ENCODE measurements at regions not wholly inside any gene's neighbourhood (a gene's known extent, or its start where the extent isn't known, plus 50 kb on each side); places are given as distances from the start of the nearest gene placed in this dataset.

DNA sequence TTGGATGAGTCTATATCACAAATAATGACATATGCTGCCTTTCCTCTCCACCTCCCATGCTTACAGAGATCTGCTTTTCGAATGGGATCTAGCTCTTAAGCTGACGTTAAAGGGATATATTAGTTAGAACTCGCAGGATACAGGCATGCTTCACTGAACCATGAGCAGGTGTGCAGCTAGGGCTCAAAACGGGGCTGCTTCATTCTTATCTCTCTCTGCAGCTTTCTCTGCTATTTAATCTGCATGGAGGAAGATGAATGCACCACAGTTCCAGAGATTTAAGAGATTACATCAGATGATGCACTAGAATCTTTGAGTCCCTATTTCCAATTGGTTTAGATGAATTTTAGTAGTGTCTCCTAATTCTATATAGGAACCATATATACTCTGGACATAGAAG is 327.0 kb downstream of the RAD51AP2 start:
- CTCF ChIA-PET, result no interaction called here

DNA sequence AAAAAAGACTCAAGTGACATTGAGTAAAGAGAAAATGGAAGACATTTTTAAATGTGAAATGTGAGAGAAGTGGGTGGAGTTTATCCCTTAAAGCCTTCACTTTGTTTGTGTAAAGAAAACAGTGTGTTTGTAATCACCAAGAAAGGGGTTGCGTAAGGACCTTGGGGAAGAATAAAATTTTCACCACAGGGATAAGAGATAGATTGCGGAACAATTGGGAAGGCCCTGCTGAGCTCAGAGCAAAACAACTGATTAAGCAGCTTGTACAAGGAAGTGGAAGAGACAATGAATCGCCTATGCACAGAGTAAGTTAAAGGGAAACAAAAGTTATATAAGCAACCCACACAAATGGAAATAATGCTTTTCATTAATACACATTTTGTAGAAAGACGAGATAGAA is 327.7 kb downstream of the RAD51AP2 start:
- ChIA-PET POLR2A (no interaction called here), CTCF (no interaction called here)
- no peaks in the 10 kb centered on the region for H3K9me3 ChIP-seq (ENCODE audit: control insufficient read depth, insufficient read depth, low read depth, low read length)
- no peak overlapping the region for H3K4me3 ChIP-seq (ENCODE audit: low read depth, low read length)
- no peak overlapping the region for H3K27ac ChIP-seq (ENCODE audit: extremely low read depth, low read depth, low read length)
- H3K4me1 ChIP-seq (ENCODE audit: control insufficient read depth, insufficient read depth, low read length), result no peaks in the 10 kb centered on the region
- H3K36me3 ChIP-seq (ENCODE audit: control insufficient read depth in 2 of 2, insufficient read depth in 1 of 2, low read length in 2 of 2), result no peaks in the 10 kb centered on the region
- no peak for TF ChIP-seq ZFHX2 (tag by site-specific recombination; conservative IDR thresholded peaks at IDR 0.05)
- TF ChIP-seq TCF7L2 (IDR thresholded peaks at IDR 0.05; ENCODE audit: borderline replicate concordance, low read depth, low read length), result no peak
- TF ChIP-seq ZNF830 (tag by site-specific recombination; IDR thresholded peaks at IDR 0.05; ENCODE audit: low read depth), result no peak
- TF ChIP-seq ZNF239 (tag by site-specific recombination; IDR thresholded peaks at IDR 0.05), result no peak
- no peak for TF ChIP-seq ZNF311 (tag by site-specific recombination; IDR thresholded peaks at IDR 0.05; ENCODE audit: borderline replicate concordance)
- TF ChIP-seq, protein P1, sequence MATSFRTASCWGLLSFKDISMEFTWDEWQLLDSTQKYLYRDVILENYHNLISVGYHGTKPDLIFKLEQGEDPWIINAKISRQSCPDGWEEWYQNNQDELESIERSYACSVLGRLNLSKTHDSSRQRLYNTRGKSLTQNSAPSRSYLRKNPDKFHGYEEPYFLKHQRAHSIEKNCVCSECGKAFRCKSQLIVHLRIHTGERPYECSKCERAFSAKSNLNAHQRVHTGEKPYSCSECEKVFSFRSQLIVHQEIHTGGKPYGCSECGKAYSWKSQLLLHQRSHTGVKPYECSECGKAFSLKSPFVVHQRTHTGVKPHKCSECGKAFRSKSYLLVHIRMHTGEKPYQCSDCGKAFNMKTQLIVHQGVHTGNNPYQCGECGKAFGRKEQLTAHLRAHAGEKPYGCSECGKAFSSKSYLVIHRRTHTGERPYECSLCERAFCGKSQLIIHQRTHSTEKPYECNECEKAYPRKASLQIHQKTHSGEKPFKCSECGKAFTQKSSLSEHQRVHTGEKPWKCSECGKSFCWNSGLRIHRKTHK (tag by site-specific recombination; IDR thresholded peaks at IDR 0.05), result no peak
- no peak for TF ChIP-seq ZNF2 (tag by site-specific recombination; IDR thresholded peaks at IDR 0.05)
- TF ChIP-seq ZNF184 (tag by site-specific recombination; IDR thresholded peaks at IDR 0.05), result no peak
- TF ChIP-seq ZNF292 (tag by site-specific recombination; IDR thresholded peaks at IDR 0.05; ENCODE audit: borderline replicate concordance, low read depth), result no peak
- TF ChIP-seq ZNF23 (tag by site-specific recombination; IDR thresholded peaks at IDR 0.05; ENCODE audit: borderline replicate concordance), result no peak
- TF ChIP-seq, protein P2, sequence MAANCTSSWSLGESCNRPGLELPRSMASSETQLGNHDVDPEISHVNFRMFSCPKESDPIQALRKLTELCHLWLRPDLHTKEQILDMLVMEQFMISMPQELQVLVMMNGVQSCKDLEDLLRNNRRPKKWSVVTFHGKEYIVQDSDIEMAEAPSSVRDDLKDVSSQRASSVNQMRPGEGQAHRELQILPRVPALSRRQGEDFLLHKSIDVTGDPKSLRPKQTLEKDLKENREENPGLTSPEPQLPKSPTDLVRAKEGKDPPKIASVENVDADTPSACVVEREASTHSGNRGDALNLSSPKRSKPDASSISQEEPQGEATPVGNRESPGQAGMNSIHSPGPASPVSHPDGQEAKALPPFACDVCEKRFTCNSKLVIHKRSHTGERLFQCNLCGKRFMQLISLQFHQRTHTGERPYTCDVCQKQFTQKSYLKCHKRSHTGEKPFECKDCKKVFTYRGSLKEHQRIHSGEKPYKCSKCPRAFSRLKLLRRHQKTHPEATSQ (tag by site-specific recombination; IDR thresholded peaks at IDR 0.05), result no peak
- no peak for TF ChIP-seq ZNF37A (tag by site-specific recombination; IDR thresholded peaks at IDR 0.05)
- TF ChIP-seq ZNF423 (tag by site-specific recombination; IDR thresholded peaks at IDR 0.05), result no peak
- no peak for TF ChIP-seq OVOL3 (tag by site-specific recombination; IDR thresholded peaks at IDR 0.05)

More for the DNA sequence above, 327.0 kb downstream of the RAD51AP2 start:
- no peak overlapping the region for H3K4me3 ChIP-seq (ENCODE audit: low read depth, low read length)
- no peaks in the 10 kb centered on the region for H3K9me3 ChIP-seq (ENCODE audit: control insufficient read depth, insufficient read depth, low read depth, low read length)
- no peaks in the 10 kb centered on the region for H3K4me1 ChIP-seq (ENCODE audit: control insufficient read depth, insufficient read depth, low read length)
- H3K36me3 ChIP-seq (ENCODE audit: control insufficient read depth in 2 of 2, insufficient read depth in 1 of 2, low read length in 2 of 2), result no peaks in the 10 kb centered on the region
- no peak overlapping the region for H3K27ac ChIP-seq (ENCODE audit: extremely low read depth, low read depth, low read length)
- POLR2A ChIA-PET, result no interaction called here
- no peak for TF ChIP-seq ZNF48 (tag by site-specific recombination; IDR thresholded peaks at IDR 0.05)
- no peak for TF ChIP-seq ZNF202 (tag by site-specific recombination; IDR thresholded peaks at IDR 0.05; ENCODE audit: borderline replicate concordance)
- TF ChIP-seq ZNF155 (tag by site-specific recombination; IDR thresholded peaks at IDR 0.05), result no peak
- no peak for TF ChIP-seq ZNF785 (tag by site-specific recombination; IDR thresholded peaks at IDR 0.05)
- no peak for TF ChIP-seq SETDB1 (IDR thresholded peaks at IDR 0.05; ENCODE audit: insufficient read length, low read length)
- TF ChIP-seq, protein P3, sequence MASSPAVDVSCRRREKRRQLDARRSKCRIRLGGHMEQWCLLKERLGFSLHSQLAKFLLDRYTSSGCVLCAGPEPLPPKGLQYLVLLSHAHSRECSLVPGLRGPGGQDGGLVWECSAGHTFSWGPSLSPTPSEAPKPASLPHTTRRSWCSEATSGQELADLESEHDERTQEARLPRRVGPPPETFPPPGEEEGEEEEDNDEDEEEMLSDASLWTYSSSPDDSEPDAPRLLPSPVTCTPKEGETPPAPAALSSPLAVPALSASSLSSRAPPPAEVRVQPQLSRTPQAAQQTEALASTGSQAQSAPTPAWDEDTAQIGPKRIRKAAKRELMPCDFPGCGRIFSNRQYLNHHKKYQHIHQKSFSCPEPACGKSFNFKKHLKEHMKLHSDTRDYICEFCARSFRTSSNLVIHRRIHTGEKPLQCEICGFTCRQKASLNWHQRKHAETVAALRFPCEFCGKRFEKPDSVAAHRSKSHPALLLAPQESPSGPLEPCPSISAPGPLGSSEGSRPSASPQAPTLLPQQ (tag by site-specific recombination; IDR thresholded peaks at IDR 0.05), result no peak
- TF ChIP-seq, protein P4, sequence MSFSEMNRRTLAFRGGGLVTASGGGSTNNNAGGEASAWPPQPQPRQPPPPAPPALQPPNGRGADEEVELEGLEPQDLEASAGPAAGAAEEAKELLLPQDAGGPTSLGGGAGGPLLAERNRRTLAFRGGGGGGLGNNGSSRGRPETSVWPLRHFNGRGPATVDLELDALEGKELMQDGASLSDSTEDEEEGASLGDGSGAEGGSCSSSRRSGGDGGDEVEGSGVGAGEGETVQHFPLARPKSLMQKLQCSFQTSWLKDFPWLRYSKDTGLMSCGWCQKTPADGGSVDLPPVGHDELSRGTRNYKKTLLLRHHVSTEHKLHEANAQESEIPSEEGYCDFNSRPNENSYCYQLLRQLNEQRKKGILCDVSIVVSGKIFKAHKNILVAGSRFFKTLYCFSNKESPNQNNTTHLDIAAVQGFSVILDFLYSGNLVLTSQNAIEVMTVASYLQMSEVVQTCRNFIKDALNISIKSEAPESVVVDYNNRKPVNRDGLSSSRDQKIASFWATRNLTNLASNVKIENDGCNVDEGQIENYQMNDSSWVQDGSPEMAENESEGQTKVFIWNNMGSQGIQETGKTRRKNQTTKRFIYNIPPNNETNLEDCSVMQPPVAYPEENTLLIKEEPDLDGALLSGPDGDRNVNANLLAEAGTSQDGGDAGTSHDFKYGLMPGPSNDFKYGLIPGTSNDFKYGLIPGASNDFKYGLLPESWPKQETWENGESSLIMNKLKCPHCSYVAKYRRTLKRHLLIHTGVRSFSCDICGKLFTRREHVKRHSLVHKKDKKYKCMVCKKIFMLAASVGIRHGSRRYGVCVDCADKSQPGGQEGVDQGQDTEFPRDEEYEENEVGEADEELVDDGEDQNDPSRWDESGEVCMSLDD (tag by site-specific recombination; IDR thresholded peaks at IDR 0.05), result no peak
- TF ChIP-seq ZNF2 (tag by site-specific recombination; IDR thresholded peaks at IDR 0.05), result no peak
- no peak for TF ChIP-seq ZNF157 (tag by site-specific recombination; IDR thresholded peaks at IDR 0.05)
- TF ChIP-seq, protein P5, sequence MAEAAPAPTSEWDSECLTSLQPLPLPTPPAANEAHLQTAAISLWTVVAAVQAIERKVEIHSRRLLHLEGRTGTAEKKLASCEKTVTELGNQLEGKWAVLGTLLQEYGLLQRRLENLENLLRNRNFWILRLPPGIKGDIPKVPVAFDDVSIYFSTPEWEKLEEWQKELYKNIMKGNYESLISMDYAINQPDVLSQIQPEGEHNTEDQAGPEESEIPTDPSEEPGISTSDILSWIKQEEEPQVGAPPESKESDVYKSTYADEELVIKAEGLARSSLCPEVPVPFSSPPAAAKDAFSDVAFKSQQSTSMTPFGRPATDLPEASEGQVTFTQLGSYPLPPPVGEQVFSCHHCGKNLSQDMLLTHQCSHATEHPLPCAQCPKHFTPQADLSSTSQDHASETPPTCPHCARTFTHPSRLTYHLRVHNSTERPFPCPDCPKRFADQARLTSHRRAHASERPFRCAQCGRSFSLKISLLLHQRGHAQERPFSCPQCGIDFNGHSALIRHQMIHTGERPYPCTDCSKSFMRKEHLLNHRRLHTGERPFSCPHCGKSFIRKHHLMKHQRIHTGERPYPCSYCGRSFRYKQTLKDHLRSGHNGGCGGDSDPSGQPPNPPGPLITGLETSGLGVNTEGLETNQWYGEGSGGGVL (tag by site-specific recombination; IDR thresholded peaks at IDR 0.05), result no peak
- TF ChIP-seq TCF7L2 (IDR thresholded peaks at IDR 0.05; ENCODE audit: borderline replicate concordance, low read depth, low read length), result no peak
- TF ChIP-seq, protein P2 (tag by site-specific recombination; IDR thresholded peaks at IDR 0.05), result no peak
- TF ChIP-seq REPIN1 (tag by site-specific recombination; IDR thresholded peaks at IDR 0.05; ENCODE audit: low read depth), result no peak
- no peak for TF ChIP-seq ZNF426 (tag by site-specific recombination; IDR thresholded peaks at IDR 0.05)
